ENCODE measurements at regions not wholly inside any gene's neighbourhood (a gene's known extent, or its start where the extent isn't known, plus 50 kb on each side); places are given as distances from the start of the nearest gene placed in this dataset.

- no CpG with 5 or more reads among the region's 1 CpG for WGBS (ENCODE audit: extremely low coverage, insufficient coverage, low lambda C conversion rate)
- Histone ChIP-seq H3K36me3 (ENCODE audit: control insufficient read depth, insufficient read depth, low read length) (no peaks in the 10 kb centered on the region), H3K27me3 (ENCODE audit: insufficient read depth, low read length, poor library complexity) (no peaks in the 10 kb centered on the region), H2BK15ac (replicated peaks; ENCODE audit: low read depth) (no peak overlapping the region), H3K4me2 (ENCODE audit: low read length) (no peak overlapping the region), H3K4me3 (ENCODE audit: low read length) (no peak overlapping the region), H3K56ac (ENCODE audit: low read length) (no peak overlapping the region), H4K8ac (ENCODE audit: low read depth, low read length) (no peak overlapping the region), H2BK5ac (ENCODE audit: low read length) (no peak overlapping the region), H3K79me2 (ENCODE audit: control insufficient read depth, insufficient read depth, low read length) (no peaks in the 10 kb centered on the region), H2AK5ac (ENCODE audit: low read length) (no peak overlapping the region), H3K23ac (ENCODE audit: low read length) (no peak overlapping the region), H4K5ac (ENCODE audit: low read length) (no peak overlapping the region), H3K79me1 (ENCODE audit: low read length) (no peaks in the 10 kb centered on the region), H3K27ac (ENCODE audit: low read depth, low read length) (no peak overlapping the region), H3K4ac (ENCODE audit: low read depth, low read length) (no peak overlapping the region), H3K18ac (ENCODE audit: low read length) (no peak overlapping the region), H3K9ac (ENCODE audit: low read length) (no peak overlapping the region), H3K4me1 (ENCODE audit: control insufficient read depth, low read depth, low read length) (no peaks in the 10 kb centered on the region), H2BK120ac (ENCODE audit: low read depth, low read length) (no peak overlapping the region)
- no peak for DNase-seq
These were observed 293.3 kb downstream of the DLEU7 start for GRCh38 chr13:50550151-50550550.

GRCh38 chr13:50552424-50552966 is 291.0 kb downstream of the DLEU7 start:
- Histone ChIP-seq H3K4me3 (ENCODE audit: low read length) (no peak overlapping the region), H2BK5ac (ENCODE audit: low read length) (no peak overlapping the region), H3K4me1 (ENCODE audit: control insufficient read depth, low read depth, low read length) (no peaks in the 10 kb centered on the region), H3K27me3 (ENCODE audit: insufficient read depth, low read length, poor library complexity) (no peaks in the 10 kb centered on the region), H4K5ac (ENCODE audit: low read length) (no peak overlapping the region), H3K9ac (ENCODE audit: low read length) (no peak overlapping the region), H3K36me3 (ENCODE audit: control insufficient read depth, insufficient read depth, low read length) (no peaks in the 10 kb centered on the region), H3K56ac (ENCODE audit: low read length) (no peak overlapping the region), H2BK120ac (ENCODE audit: low read depth, low read length) (no peak overlapping the region), H3K4me2 (ENCODE audit: low read length) (no peak overlapping the region), H3K27ac (ENCODE audit: low read depth, low read length) (no peak overlapping the region), H2BK15ac (replicated peaks; ENCODE audit: low read depth) (no peak overlapping the region), H3K23ac (ENCODE audit: low read length) (no peak overlapping the region), H3K18ac (ENCODE audit: low read length) (no peak overlapping the region), H3K79me1 (ENCODE audit: low read length) (no peaks in the 10 kb centered on the region), H4K8ac (ENCODE audit: low read depth, low read length) (no peak overlapping the region), H3K79me2 (ENCODE audit: control insufficient read depth, insufficient read depth, low read length) (no peaks in the 10 kb centered on the region), H2AK5ac (ENCODE audit: low read length) (no peak overlapping the region), H3K4ac (ENCODE audit: low read depth, low read length) (no peak overlapping the region)
- DNase-seq: no peak
- WGBS (ENCODE audit: extremely low coverage, insufficient coverage, low lambda C conversion rate): no CpG with 5 or more reads among the region's 1 CpG

GRCh38 chr13:50561739-50562138 is 281.8 kb downstream of the DLEU7 start:
- Histone ChIP-seq H3K27me3 (ENCODE audit: insufficient read depth, low read length, poor library complexity) (no peaks in the 10 kb centered on the region), H3K23ac (ENCODE audit: low read length) (no peak overlapping the region), H3K4me2 (ENCODE audit: low read length) (no peak overlapping the region), H2BK5ac (ENCODE audit: low read length) (no peak overlapping the region), H4K5ac (ENCODE audit: low read length) (no peak overlapping the region), H2BK15ac (replicated peaks; ENCODE audit: low read depth) (no peak overlapping the region), H3K27ac (ENCODE audit: low read depth, low read length) (no peak overlapping the region), H2AK5ac (ENCODE audit: low read length) (no peak overlapping the region), H3K4ac (ENCODE audit: low read depth, low read length) (no peak overlapping the region), H3K79me2 (ENCODE audit: control insufficient read depth, insufficient read depth, low read length) (no peaks in the 10 kb centered on the region), H3K56ac (ENCODE audit: low read length) (no peak overlapping the region), H3K36me3 (ENCODE audit: control insufficient read depth, insufficient read depth, low read length) (no peaks in the 10 kb centered on the region), H3K4me1 (ENCODE audit: control insufficient read depth, low read depth, low read length) (no peaks in the 10 kb centered on the region), H3K18ac (ENCODE audit: low read length) (no peak overlapping the region), H3K9ac (ENCODE audit: low read length) (no peak overlapping the region), H2BK120ac (ENCODE audit: low read depth, low read length) (no peak overlapping the region), H3K79me1 (ENCODE audit: low read length) (no peaks in the 10 kb centered on the region), H3K4me3 (ENCODE audit: low read length) (no peak overlapping the region), H4K8ac (ENCODE audit: low read depth, low read length) (no peak overlapping the region)
- DNase-seq: no peak

- H2BK15ac ChIP-seq (replicated peaks; ENCODE audit: low read depth): no peak overlapping the region
- H3K4me1 ChIP-seq (ENCODE audit: control insufficient read depth, low read depth, low read length): no peaks in the 10 kb centered on the region
- H3K27ac ChIP-seq (ENCODE audit: low read depth, low read length): no peak overlapping the region
These were observed 276.8 kb downstream of the DLEU7 start for GRCh38 chr13:50566646-50567045.

GRCh38 chr13:50572129-50572528 is 271.4 kb downstream of the DLEU7 start:
- Histone ChIP-seq H3K79me2 (ENCODE audit: control insufficient read depth, insufficient read depth, low read length) (no peaks in the 10 kb centered on the region), H3K4me1 (ENCODE audit: control insufficient read depth, low read depth, low read length) (no peaks in the 10 kb centered on the region), H3K4me2 (ENCODE audit: low read length) (no peak overlapping the region), H3K4ac (ENCODE audit: low read depth, low read length) (no peak overlapping the region), H2AK5ac (ENCODE audit: low read length) (no peak overlapping the region), H4K8ac (ENCODE audit: low read depth, low read length) (no peak overlapping the region), H3K36me3 (ENCODE audit: control insufficient read depth, insufficient read depth, low read length) (no peaks in the 10 kb centered on the region), H3K9ac (ENCODE audit: low read length) (no peak overlapping the region), H3K27me3 (ENCODE audit: insufficient read depth, low read length, poor library complexity) (no peaks in the 10 kb centered on the region), H3K27ac (ENCODE audit: low read depth, low read length) (no peak overlapping the region), H2BK15ac (replicated peaks; ENCODE audit: low read depth) (no peak overlapping the region), H4K5ac (ENCODE audit: low read length) (no peak overlapping the region), H2BK120ac (ENCODE audit: low read depth, low read length) (no peak overlapping the region), H3K4me3 (ENCODE audit: low read length) (no peak overlapping the region), H2BK5ac (ENCODE audit: low read length) (no peak overlapping the region), H3K23ac (ENCODE audit: low read length) (no peak overlapping the region), H3K79me1 (ENCODE audit: low read length) (no peaks in the 10 kb centered on the region), H3K18ac (ENCODE audit: low read length) (no peak overlapping the region), H3K56ac (ENCODE audit: low read length) (no peak overlapping the region)
- WGBS (ENCODE audit: extremely low coverage, insufficient coverage, low lambda C conversion rate): no CpG with 5 or more reads among the region's 3 CpGs
- no peak for DNase-seq

More at GRCh38 chr13:50566646-50567045, 276.8 kb downstream of the DLEU7 start:
- Histone ChIP-seq H4K5ac (ENCODE audit: low read length) (no peak overlapping the region), H2BK120ac (ENCODE audit: low read depth, low read length) (no peak overlapping the region), H3K9ac (ENCODE audit: low read length) (no peak overlapping the region), H2AK5ac (ENCODE audit: low read length) (no peak overlapping the region), H3K27me3 (ENCODE audit: insufficient read depth, low read length, poor library complexity) (no peaks in the 10 kb centered on the region), H4K8ac (ENCODE audit: low read depth, low read length) (no peak overlapping the region), H3K79me2 (ENCODE audit: control insufficient read depth, insufficient read depth, low read length) (no peaks in the 10 kb centered on the region), H3K79me1 (ENCODE audit: low read length) (no peaks in the 10 kb centered on the region), H2BK5ac (ENCODE audit: low read length) (no peak overlapping the region), H3K18ac (ENCODE audit: low read length) (no peak overlapping the region), H3K23ac (ENCODE audit: low read length) (no peak overlapping the region), H3K4me3 (ENCODE audit: low read length) (no peak overlapping the region), H3K4me2 (ENCODE audit: low read length) (no peak overlapping the region), H3K56ac (ENCODE audit: low read length) (no peak overlapping the region), H3K36me3 (ENCODE audit: control insufficient read depth, insufficient read depth, low read length) (no peaks in the 10 kb centered on the region), H3K4ac (ENCODE audit: low read depth, low read length) (no peak overlapping the region)
- DNase-seq: no peak

- Histone ChIP-seq H3K27me3 (ENCODE audit: insufficient read depth, low read length, poor library complexity) (no peaks in the 10 kb centered on the region), H3K9ac (ENCODE audit: low read length) (no peak overlapping the region), H3K36me3 (ENCODE audit: control insufficient read depth, insufficient read depth, low read length) (no peaks in the 10 kb centered on the region), H3K4ac (ENCODE audit: low read depth, low read length) (no peak overlapping the region), H4K5ac (ENCODE audit: low read length) (no peak overlapping the region), H3K4me1 (ENCODE audit: control insufficient read depth, low read depth, low read length) (no peaks in the 10 kb centered on the region), H4K8ac (ENCODE audit: low read depth, low read length) (no peak overlapping the region), H3K4me3 (ENCODE audit: low read length) (no peak overlapping the region), H3K23ac (ENCODE audit: low read length) (no peak overlapping the region), H2BK15ac (replicated peaks; ENCODE audit: low read depth) (no peak overlapping the region), H2BK5ac (ENCODE audit: low read length) (no peak overlapping the region), H3K18ac (ENCODE audit: low read length) (no peak overlapping the region), H3K56ac (ENCODE audit: low read length) (no peak overlapping the region), H2AK5ac (ENCODE audit: low read length) (no peak overlapping the region), H3K79me2 (ENCODE audit: control insufficient read depth, insufficient read depth, low read length) (no peaks in the 10 kb centered on the region), H3K79me1 (ENCODE audit: low read length) (no peaks in the 10 kb centered on the region), H3K4me2 (ENCODE audit: low read length) (no peak overlapping the region), H2BK120ac (ENCODE audit: low read depth, low read length) (no peak overlapping the region), H3K27ac (ENCODE audit: low read depth, low read length) (no peak overlapping the region)
- no peak for DNase-seq
- WGBS (ENCODE audit: extremely low coverage, insufficient coverage, low lambda C conversion rate): no CpG with 5 or more reads among the region's 4 CpGs
These were observed 270.4 kb downstream of the DLEU7 start for GRCh38 chr13:50573066-50573465.
